ENCODE measurements at regions not wholly inside any gene's neighbourhood (a gene's known extent, or its start where the extent isn't known, plus 50 kb on each side); places are given as distances from the start of the nearest gene placed in this dataset.

DNA sequence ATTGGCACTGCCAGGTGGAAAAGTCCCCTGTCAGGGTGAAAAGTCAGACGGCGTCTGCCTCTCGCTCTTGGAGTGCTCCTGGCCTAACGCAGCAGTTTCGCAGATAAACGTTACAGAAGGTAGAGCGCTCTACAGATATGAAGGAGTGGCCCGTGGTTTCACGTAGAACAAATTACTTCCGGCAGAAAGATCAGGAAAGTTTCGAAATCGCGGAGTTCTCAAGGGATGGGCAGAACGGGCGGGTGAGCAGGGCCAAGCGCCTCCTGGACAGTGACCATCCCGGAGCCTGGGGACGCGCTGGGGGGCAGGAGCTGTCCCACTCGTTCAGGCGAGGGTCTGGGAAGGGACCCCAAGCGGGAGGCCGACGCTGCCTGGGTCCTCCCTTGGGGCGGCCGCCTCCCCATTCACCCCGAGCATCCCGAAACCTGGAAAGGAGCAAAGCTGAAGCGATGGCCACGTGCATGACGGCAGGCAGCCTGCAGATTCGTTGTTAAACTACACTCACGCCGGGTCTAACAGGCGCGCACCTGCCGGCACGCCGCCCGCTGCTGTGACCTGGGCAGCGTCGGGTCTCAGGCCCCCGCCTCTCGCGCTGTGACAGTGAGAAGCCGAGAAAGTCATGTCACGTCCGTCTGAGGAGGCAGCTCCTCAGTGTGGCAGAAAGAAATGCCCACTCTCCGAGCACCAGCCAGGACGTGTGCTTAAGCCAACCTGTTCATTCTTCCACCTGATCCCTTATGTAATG, 122.9 kb upstream of the SALL3 start:
- Histone ChIP-seq H3K14ac (ENCODE audit: low read length) (no peak overlapping the region), H2BK12ac (ENCODE audit: low read length) (no peak overlapping the region), H2AFZ (ENCODE audit: low read length) (no peak overlapping the region), H2BK5ac (ENCODE audit: low read length) (no peak overlapping the region), H3K79me1 (ENCODE audit: low read depth, low read length) (no peaks in the 10 kb centered on the region), H4K8ac (ENCODE audit: low read depth, low read length) (no peak overlapping the region), H3K27me3 (ENCODE audit: control insufficient read depth in 3 of 3, insufficient read depth in 3 of 3, low read depth in 1 of 3, low read length in 3 of 3) (no peaks in the 10 kb centered on the region), H3K36me3 (replicated peaks in 1 of 2; ENCODE audit: control insufficient read depth in 2 of 2, insufficient read depth in 2 of 2, low read length in 2 of 2) (no peaks in the 10 kb centered on the region), H3K9me3 (replicated peaks in 1 of 2; ENCODE audit: control insufficient read depth in 2 of 2, insufficient read depth in 1 of 2, low read depth in 1 of 2, low read length in 2 of 2) (no peaks in the 10 kb centered on the region), H3K4me1 (ENCODE audit: control insufficient read depth in 2 of 2, insufficient read depth in 1 of 2, low read depth in 1 of 2, low read length in 2 of 2) (peaks cover 0 to 9% of the 10 kb centered on the region in 2 donors), H3K9ac (ENCODE audit: low read depth, low read length, poor library complexity) (no peak overlapping the region), H2BK120ac (ENCODE audit: low read depth, low read length) (no peak overlapping the region), H2AK5ac (ENCODE audit: low read depth, low read length) (no peak overlapping the region), H3K4ac (ENCODE audit: low read length) (peak overlapping the region; percentile 39), H3K23ac (ENCODE audit: low read depth, low read length, poor library complexity) (no peak overlapping the region), H3K27ac (replicated peaks; ENCODE audit: low read length) (no peak overlapping the region), H3K4me2 (ENCODE audit: insufficient read depth, low read length, poor library complexity, severe bottlenecking) (no peak overlapping the region), H2BK15ac (ENCODE audit: low read length) (no peak overlapping the region), H3K18ac (ENCODE audit: low read length) (peak overlapping the region; percentile 18), H3K4me3 (ENCODE audit: low read length in 2 of 2) (no peak overlapping the region), H4K91ac (ENCODE audit: low read depth, low read length, poor library complexity) (no peak overlapping the region)
- no CpG with 5 or more reads among the region's 50 CpGs for WGBS, 2 donors (ENCODE audit: extremely low coverage in 2 of 2, insufficient read length in 2 of 2, insufficient replicate concordance in 1 of 2)
- no peak for DNase-seq (ENCODE audit: low spot score)

DNA sequence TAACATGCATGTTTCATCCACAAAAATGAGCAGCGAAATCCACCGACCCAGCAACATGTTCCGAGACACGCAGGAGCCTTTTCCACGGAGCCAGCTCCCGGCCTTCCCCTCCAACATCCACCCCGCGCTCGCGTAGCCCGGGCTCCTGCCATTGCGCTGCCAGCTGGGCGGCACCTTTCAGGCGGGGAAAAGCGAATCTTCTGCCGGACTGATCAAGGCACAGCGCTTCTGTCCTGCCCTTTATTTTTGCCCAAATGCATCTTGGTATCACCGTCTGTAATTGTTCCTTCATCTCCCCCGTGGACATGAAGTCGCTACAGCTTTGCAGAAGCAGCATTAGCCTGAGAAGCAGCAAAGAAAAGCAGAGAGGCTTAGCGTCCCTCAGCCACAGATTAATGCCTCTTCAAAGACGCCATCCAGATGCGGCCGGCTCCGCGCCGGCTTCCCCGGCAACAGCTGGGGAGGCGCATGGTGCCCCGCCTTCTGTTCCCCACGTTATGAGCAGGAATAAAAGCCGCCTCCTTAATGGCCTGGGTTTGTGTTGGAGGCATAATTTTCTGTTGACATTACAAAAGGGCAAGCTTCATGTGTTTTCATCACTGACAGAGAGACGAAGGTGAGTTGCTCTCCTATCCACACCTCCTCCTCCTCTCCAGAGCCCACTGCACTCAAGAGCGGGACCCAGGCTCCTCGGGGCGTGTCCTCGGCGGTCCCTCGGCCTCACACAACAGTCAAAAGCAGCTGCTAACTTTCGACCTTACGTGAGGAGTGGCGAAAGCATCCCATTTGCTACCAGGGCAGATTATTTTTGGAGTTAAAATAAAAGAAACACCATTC, 122.1 kb upstream of the SALL3 start:
- H3K36me3 ChIP-seq (replicated peaks in 1 of 2; ENCODE audit: control insufficient read depth in 2 of 2, insufficient read depth in 2 of 2, low read length in 2 of 2), result no peaks in the 10 kb centered on the region
- H3K4ac ChIP-seq (ENCODE audit: low read length), result no peak overlapping the region
- H4K8ac ChIP-seq (ENCODE audit: low read depth, low read length), result no peak overlapping the region
- H3K4me1 ChIP-seq (ENCODE audit: control insufficient read depth in 2 of 2, insufficient read depth in 1 of 2, low read depth in 1 of 2, low read length in 2 of 2), result peaks cover 0 to 11% of the 10 kb centered on the region in 2 donors
- no peak overlapping the region for H3K9ac ChIP-seq (ENCODE audit: low read depth, low read length, poor library complexity)
- no peaks in the 10 kb centered on the region for H3K27me3 ChIP-seq (ENCODE audit: control insufficient read depth in 3 of 3, insufficient read depth in 3 of 3, low read depth in 1 of 3, low read length in 3 of 3)
- no peaks in the 10 kb centered on the region for H3K9me3 ChIP-seq (replicated peaks in 1 of 2; ENCODE audit: control insufficient read depth in 2 of 2, insufficient read depth in 1 of 2, low read depth in 1 of 2, low read length in 2 of 2)
- no peak overlapping the region for H3K14ac ChIP-seq (ENCODE audit: low read length)
- H3K4me3 ChIP-seq (ENCODE audit: low read length in 2 of 2), result no peak overlapping the region
- no peak overlapping the region for H2AFZ ChIP-seq (ENCODE audit: low read length)
- no peak overlapping the region for H2BK12ac ChIP-seq (ENCODE audit: low read length)
- H4K91ac ChIP-seq (ENCODE audit: low read depth, low read length, poor library complexity), result no peak overlapping the region
- H3K4me2 ChIP-seq (ENCODE audit: insufficient read depth, low read length, poor library complexity, severe bottlenecking), result no peak overlapping the region
- H2AK5ac ChIP-seq (ENCODE audit: low read depth, low read length), result no peak overlapping the region
- no peak overlapping the region for H2BK5ac ChIP-seq (ENCODE audit: low read length)
- no peak overlapping the region for H3K23ac ChIP-seq (ENCODE audit: low read depth, low read length, poor library complexity)
- no peak for DNase-seq (ENCODE audit: low spot score)
- no peak overlapping the region for H2BK120ac ChIP-seq (ENCODE audit: low read depth, low read length)
- H3K18ac ChIP-seq (ENCODE audit: low read length), result no peak overlapping the region
- H2BK15ac ChIP-seq (ENCODE audit: low read length), result no peak overlapping the region
- no peaks in the 10 kb centered on the region for H3K79me1 ChIP-seq (ENCODE audit: low read depth, low read length)
- no CpG with 5 or more reads among the region's 42 CpGs for WGBS, 2 donors (ENCODE audit: extremely low coverage in 2 of 2, insufficient read length in 2 of 2, insufficient replicate concordance in 1 of 2)
- no peak overlapping the region for H3K27ac ChIP-seq (replicated peaks; ENCODE audit: low read length)

DNA sequence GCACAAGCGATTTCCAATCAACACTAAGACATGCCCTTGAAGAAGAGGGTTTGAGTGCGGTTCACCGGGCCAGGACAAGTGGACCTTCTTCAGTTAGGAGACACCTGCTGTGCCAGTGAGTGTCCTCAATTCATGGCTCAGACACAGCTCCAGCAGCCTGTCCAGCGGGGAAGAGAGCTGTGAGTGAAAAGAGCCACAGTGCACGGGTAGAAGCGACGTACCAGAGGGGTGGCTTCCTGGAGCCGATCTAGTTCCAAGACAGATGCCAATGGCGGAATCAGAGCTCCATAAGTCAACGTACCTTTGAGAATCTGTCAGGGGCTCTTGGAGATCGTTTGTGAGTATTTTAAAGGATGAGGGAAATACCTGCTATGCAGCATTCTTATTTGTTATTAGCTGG, 119.9 kb upstream of the SALL3 start:
- no peak overlapping the region for H2AK5ac ChIP-seq (ENCODE audit: low read depth, low read length)
- H3K27ac ChIP-seq (replicated peaks; ENCODE audit: low read length), result no peak overlapping the region
- no peak overlapping the region for H2BK5ac ChIP-seq (ENCODE audit: low read length)
- H3K14ac ChIP-seq (ENCODE audit: low read length), result no peak overlapping the region
- peaks cover 0 to 12% of the 10 kb centered on the region in 2 donors for H3K4me1 ChIP-seq (ENCODE audit: control insufficient read depth in 2 of 2, insufficient read depth in 1 of 2, low read depth in 1 of 2, low read length in 2 of 2)
- H3K79me1 ChIP-seq (ENCODE audit: low read depth, low read length), result no peaks in the 10 kb centered on the region
- no peak overlapping the region for H3K9ac ChIP-seq (ENCODE audit: low read depth, low read length, poor library complexity)
- no peak overlapping the region for H3K4me2 ChIP-seq (ENCODE audit: insufficient read depth, low read length, poor library complexity, severe bottlenecking)
- no peaks in the 10 kb centered on the region for H3K36me3 ChIP-seq (replicated peaks in 1 of 2; ENCODE audit: control insufficient read depth in 2 of 2, insufficient read depth in 2 of 2, low read length in 2 of 2)
- no peaks in the 10 kb centered on the region for H3K9me3 ChIP-seq (replicated peaks in 1 of 2; ENCODE audit: control insufficient read depth in 2 of 2, insufficient read depth in 1 of 2, low read depth in 1 of 2, low read length in 2 of 2)
- peak overlapping the region; percentile 29 for H4K8ac ChIP-seq (ENCODE audit: low read depth, low read length)
- no peak overlapping the region for H2BK12ac ChIP-seq (ENCODE audit: low read length)
- H3K18ac ChIP-seq (ENCODE audit: low read length), result peak overlapping the region; percentile 5
- H2BK120ac ChIP-seq (ENCODE audit: low read depth, low read length), result no peak overlapping the region
- no peak overlapping the region for H4K91ac ChIP-seq (ENCODE audit: low read depth, low read length, poor library complexity)
- H2BK15ac ChIP-seq (ENCODE audit: low read length), result no peak overlapping the region
- H3K4ac ChIP-seq (ENCODE audit: low read length), result no peak overlapping the region
- no CpG with 5 or more reads among the region's 11 CpGs for WGBS, 2 donors (ENCODE audit: extremely low coverage in 2 of 2, insufficient read length in 2 of 2, insufficient replicate concordance in 1 of 2)
- H3K27me3 ChIP-seq (ENCODE audit: control insufficient read depth in 3 of 3, insufficient read depth in 3 of 3, low read depth in 1 of 3, low read length in 3 of 3), result no peaks in the 10 kb centered on the region
- H2AFZ ChIP-seq (ENCODE audit: low read length), result no peak overlapping the region
- no peak overlapping the region for H3K4me3 ChIP-seq (ENCODE audit: low read length in 2 of 2)
- no peak overlapping the region for H3K23ac ChIP-seq (ENCODE audit: low read depth, low read length, poor library complexity)
- DNase-seq (ENCODE audit: low spot score), result no peak

DNA sequence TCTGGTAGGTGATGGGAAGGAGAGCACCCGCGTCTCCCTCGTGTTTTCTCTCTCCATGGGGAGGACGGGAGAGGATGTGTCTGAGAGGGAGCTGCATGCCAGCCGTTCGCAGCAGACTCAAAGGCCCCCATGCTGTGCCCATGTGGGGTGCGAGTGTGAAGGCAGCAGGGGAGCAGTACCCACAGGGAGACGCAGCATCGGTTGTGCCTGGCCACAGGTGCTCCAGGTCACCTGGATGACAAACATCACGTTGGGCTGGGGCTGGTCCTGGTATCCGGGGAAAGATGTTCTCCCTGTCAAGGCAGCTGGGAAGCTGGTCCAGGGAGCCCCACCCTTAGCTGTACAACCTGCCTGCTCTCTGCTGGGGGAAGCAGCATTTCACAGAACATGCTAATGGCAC, 119.5 kb upstream of the SALL3 start:
- peak overlapping the region; percentile 29 for H3K23ac ChIP-seq (ENCODE audit: low read depth, low read length, poor library complexity)
- no CpG with 5 or more reads among the region's 11 CpGs for WGBS, 2 donors (ENCODE audit: extremely low coverage in 2 of 2, insufficient read length in 2 of 2, insufficient replicate concordance in 1 of 2)
- peak overlapping the region; percentile 25 for H3K18ac ChIP-seq (ENCODE audit: low read length)
- no peak overlapping the region for H3K27ac ChIP-seq (replicated peaks; ENCODE audit: low read length)
- no peaks in the 10 kb centered on the region for H3K36me3 ChIP-seq (replicated peaks in 1 of 2; ENCODE audit: control insufficient read depth in 2 of 2, insufficient read depth in 2 of 2, low read length in 2 of 2)
- no peak overlapping the region for H3K4ac ChIP-seq (ENCODE audit: low read length)
- peaks cover 0 to 12% of the 10 kb centered on the region in 2 donors for H3K4me1 ChIP-seq (ENCODE audit: control insufficient read depth in 2 of 2, insufficient read depth in 1 of 2, low read depth in 1 of 2, low read length in 2 of 2)
- no peaks in the 10 kb centered on the region for H3K79me1 ChIP-seq (ENCODE audit: low read depth, low read length)
- no peaks in the 10 kb centered on the region for H3K27me3 ChIP-seq (ENCODE audit: control insufficient read depth in 3 of 3, insufficient read depth in 3 of 3, low read depth in 1 of 3, low read length in 3 of 3)
- no peak overlapping the region for H2BK120ac ChIP-seq (ENCODE audit: low read depth, low read length)
- H3K4me3 ChIP-seq (ENCODE audit: low read length in 2 of 2), result peak overlapping the region in 1 of 2 donors; percentile 38
- no peak overlapping the region for H2AFZ ChIP-seq (ENCODE audit: low read length)
- H3K9me3 ChIP-seq (replicated peaks in 1 of 2; ENCODE audit: control insufficient read depth in 2 of 2, insufficient read depth in 1 of 2, low read depth in 1 of 2, low read length in 2 of 2), result no peaks in the 10 kb centered on the region
- H3K9ac ChIP-seq (ENCODE audit: low read depth, low read length, poor library complexity), result no peak overlapping the region
- no peak overlapping the region for H2BK12ac ChIP-seq (ENCODE audit: low read length)
- DNase-seq (ENCODE audit: low spot score), result no peak
- no peak overlapping the region for H2BK5ac ChIP-seq (ENCODE audit: low read length)
- no peak overlapping the region for H4K8ac ChIP-seq (ENCODE audit: low read depth, low read length)
- H3K14ac ChIP-seq (ENCODE audit: low read length), result no peak overlapping the region
- no peak overlapping the region for H4K91ac ChIP-seq (ENCODE audit: low read depth, low read length, poor library complexity)
- H2AK5ac ChIP-seq (ENCODE audit: low read depth, low read length), result no peak overlapping the region
- peak overlapping the region; percentile 16 for H2BK15ac ChIP-seq (ENCODE audit: low read length)
- H3K4me2 ChIP-seq (ENCODE audit: insufficient read depth, low read length, poor library complexity, severe bottlenecking), result no peak overlapping the region

Data from neuronal stem cell (in vitro differentiated cells).